Brain microvascular endothelial cell (primary cell): ENCODE measurements at regions not wholly inside any gene's neighbourhood (a gene's known extent, or its start where the extent isn't known, plus 50 kb on each side); places are given as distances from the start of the nearest gene placed in this dataset.

Source experiments
- DNase-seq: peaks from one replicate; pipeline ENCODE4 v3.0.0-alpha.2; 2020
- H3K27ac ChIP-seq: fragments of 250-450 bp; sonication (Bioruptor Pico); 2 replicates; pipeline ENCODE4 v1.5.1; 2020; ENCODE audit warnings: mild to moderate bottlenecking, moderate library complexity
- H3K27me3 ChIP-seq: fragments of 250-450 bp; sonication (Bioruptor Pico); replicated peaks from 2 replicates; pipeline ENCODE4 v1.5.1; 2020; ENCODE audit warnings: mild to moderate bottlenecking
- H3K36me3 ChIP-seq: fragments of 250-450 bp; sonication (Bioruptor Pico); replicated peaks from 2 replicates; pipeline ENCODE4 v1.5.1; 2020; ENCODE audit warnings: mild to moderate bottlenecking
- H3K4me3 ChIP-seq: 2 replicates; pipeline ENCODE4 v1.5.1; 2011; ENCODE audit warnings: low read depth, mild to moderate bottlenecking, control low read depth, low read length, moderate library complexity
- in situ Hi-C: cut with HindIII; loops from 2 replicates; pipeline ENCODE4 v1.10.0; 2017; ENCODE audit warnings: low sequenced_read_pairs, low pct_ligation_motif_present
- TF ChIP-seq, protein P1 (sequence below): IDR thresholded peaks from 2 replicates; pipeline ENCODE4 v1.5.1; 2011; ENCODE audit warnings: low read depth, mild to moderate bottlenecking, moderate library complexity, low read length, control low read depth, inconsistent platforms; ENCODE audit errors: missing control alignments

DNA sequence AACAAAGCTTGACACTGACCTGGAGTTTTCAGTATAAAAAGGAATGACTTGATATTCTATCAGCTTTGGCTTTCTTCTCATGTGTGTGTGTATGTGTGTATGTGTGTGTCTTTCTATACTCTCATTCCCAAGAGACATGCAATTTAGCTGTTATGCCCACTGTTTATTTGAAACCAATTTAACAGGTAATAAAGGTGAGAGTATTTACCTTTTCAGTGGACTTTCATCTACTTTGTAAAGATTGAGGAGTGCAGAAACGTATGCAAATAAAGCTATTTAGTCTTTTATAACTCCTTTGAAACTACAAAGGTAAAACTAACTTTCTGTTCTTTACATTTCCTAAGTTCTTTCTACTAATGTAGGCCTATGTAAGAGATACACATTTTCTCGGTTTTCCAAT lies 103.5 kb upstream of the HS3ST5 start:
- Histone ChIP-seq H3K4me3 (no peak overlapping the region), H3K36me3 (no peaks in the 10 kb centered on the region), H3K27ac (no peak overlapping the region), H3K27me3 (no peaks in the 10 kb centered on the region)
- TF ChIP-seq, protein P1, sequence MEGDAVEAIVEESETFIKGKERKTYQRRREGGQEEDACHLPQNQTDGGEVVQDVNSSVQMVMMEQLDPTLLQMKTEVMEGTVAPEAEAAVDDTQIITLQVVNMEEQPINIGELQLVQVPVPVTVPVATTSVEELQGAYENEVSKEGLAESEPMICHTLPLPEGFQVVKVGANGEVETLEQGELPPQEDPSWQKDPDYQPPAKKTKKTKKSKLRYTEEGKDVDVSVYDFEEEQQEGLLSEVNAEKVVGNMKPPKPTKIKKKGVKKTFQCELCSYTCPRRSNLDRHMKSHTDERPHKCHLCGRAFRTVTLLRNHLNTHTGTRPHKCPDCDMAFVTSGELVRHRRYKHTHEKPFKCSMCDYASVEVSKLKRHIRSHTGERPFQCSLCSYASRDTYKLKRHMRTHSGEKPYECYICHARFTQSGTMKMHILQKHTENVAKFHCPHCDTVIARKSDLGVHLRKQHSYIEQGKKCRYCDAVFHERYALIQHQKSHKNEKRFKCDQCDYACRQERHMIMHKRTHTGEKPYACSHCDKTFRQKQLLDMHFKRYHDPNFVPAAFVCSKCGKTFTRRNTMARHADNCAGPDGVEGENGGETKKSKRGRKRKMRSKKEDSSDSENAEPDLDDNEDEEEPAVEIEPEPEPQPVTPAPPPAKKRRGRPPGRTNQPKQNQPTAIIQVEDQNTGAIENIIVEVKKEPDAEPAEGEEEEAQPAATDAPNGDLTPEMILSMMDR, result no peak
- DNase-seq, result no peak
- in situ Hi-C loops, result no loop called here

DNA sequence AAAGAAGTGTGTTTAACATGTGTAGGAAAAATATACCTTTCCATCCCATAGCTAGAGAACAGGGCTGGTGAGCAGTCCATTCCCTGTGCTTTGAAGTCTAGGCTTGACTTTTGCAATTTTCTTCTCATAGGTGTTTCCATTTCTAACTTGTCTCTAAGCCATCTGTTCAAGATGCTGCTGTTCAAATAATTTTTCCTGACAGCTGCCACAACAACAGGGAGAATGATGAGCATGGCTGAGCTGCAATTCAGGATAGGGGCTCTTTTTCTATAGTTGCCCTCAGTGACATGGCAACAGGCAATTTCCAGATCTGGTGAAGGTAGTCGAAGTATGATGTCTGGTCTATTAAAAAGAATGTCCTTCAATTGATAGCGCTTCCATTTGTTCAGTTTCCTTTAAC lies 103.0 kb upstream of the HS3ST5 start:
- in situ Hi-C loops, result no loop called here
- Histone ChIP-seq H3K36me3 (no peaks in the 10 kb centered on the region), H3K4me3 (no peak overlapping the region), H3K27ac (no peak overlapping the region), H3K27me3 (no peaks in the 10 kb centered on the region)
- no peak for DNase-seq
- TF ChIP-seq, protein P1, result no peak

DNA sequence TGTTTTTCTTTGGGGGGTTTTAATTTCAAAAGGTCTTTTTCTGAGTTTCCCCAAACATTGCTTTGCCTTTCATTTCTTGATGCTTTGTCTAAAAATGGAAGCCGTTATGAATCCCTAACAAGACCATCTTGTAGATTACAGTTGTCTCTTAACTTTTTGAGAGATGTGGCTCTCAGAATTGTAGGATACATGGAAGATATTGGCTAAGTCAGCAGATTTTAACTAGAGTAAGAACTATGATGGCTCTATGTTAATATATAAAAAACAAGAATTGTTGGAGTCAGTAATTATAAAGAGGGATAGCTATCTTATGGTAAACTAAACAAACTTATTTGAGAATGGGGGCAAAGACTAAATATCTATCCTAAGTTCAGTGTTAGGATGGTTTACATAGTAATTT lies 96.6 kb upstream of the HS3ST5 start:
- no peak for DNase-seq
- no peaks in the 10 kb centered on the region for H3K36me3 ChIP-seq
- TF ChIP-seq, protein P1, result no peak
- no peaks in the 10 kb centered on the region for H3K27me3 ChIP-seq
- no peak overlapping the region for H3K4me3 ChIP-seq
- in situ Hi-C loops, result no loop called here
- no peak overlapping the region for H3K27ac ChIP-seq

DNA sequence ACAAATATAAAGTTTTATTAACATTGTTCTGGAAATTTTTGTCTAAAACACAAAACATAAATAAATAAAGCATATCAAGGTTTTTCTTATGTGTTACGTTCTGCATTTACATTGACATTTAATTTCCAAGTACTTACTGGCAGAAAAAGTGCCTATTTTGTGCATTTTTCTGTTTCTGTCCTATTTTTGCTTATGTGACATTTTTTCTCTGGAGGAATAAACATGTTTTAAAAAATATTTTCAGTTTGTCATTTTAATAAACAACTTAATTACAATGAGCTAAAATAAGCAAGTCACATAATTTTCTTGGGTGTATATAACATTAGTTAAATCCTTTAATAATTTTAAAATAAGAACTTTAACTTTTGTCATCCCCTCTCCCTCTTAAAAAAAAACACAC lies 94.4 kb upstream of the HS3ST5 start:
- DNase-seq, result no peak
- in situ Hi-C loops, result no loop called here
- Histone ChIP-seq H3K27me3 (no peaks in the 10 kb centered on the region), H3K27ac (no peak overlapping the region), H3K4me3 (no peak overlapping the region), H3K36me3 (no peaks in the 10 kb centered on the region)
- TF ChIP-seq, protein P1, result no peak

DNA sequence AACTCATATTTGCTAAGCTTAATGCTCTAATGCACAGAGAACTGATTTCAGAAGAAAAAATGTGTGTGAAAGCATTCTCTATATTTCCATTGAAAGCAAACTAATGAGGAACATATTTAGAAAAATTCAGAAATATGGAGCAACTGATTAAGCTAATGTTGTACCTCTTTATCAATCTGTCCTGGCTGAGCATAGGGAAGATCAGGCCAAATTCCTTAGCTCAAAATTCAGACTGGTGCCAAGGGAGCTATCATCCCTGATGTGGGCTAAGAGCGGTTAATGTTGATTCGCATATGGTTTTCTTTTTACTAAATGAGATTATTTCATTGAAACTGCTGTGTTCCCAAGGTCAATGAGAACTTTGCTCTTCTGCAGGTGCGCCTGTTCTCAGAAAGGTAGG lies 93.9 kb upstream of the HS3ST5 start:
- no peak for DNase-seq
- H3K27ac ChIP-seq, result no peak overlapping the region
- in situ Hi-C loops, result no loop called here
- no peak overlapping the region for H3K4me3 ChIP-seq
- H3K36me3 ChIP-seq, result no peaks in the 10 kb centered on the region
- H3K27me3 ChIP-seq, result no peaks in the 10 kb centered on the region
- TF ChIP-seq, protein P1, result no peak

DNA sequence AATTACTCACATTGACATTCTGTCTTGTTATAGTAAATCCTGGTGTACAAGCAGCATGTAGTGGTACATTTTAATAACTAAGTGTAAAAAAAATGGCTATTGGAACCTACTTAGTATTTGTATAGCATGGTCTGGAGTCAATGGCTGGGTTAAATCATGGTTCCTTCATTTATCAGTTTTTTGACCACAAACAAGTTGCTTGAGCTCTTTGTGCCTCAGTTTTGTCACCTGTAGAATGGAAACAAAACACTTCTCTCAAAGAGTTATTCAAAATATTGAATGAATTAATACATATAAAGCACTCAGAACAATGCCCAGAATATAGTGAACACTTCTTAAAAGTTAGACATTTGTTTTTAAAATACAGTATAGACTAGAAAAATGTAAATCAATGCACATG lies 93.2 kb upstream of the HS3ST5 start:
- Histone ChIP-seq H3K27me3 (no peaks in the 10 kb centered on the region), H3K27ac (no peak overlapping the region), H3K36me3 (no peaks in the 10 kb centered on the region), H3K4me3 (no peak overlapping the region)
- TF ChIP-seq, protein P1, result no peak
- no peak for DNase-seq
- in situ Hi-C loops, result no loop called here
